ENCODE measurements at regions not wholly inside any gene's neighbourhood (a gene's known extent, or its start where the extent isn't known, plus 50 kb on each side); places are given as distances from the start of the nearest gene placed in this dataset.

DNA sequence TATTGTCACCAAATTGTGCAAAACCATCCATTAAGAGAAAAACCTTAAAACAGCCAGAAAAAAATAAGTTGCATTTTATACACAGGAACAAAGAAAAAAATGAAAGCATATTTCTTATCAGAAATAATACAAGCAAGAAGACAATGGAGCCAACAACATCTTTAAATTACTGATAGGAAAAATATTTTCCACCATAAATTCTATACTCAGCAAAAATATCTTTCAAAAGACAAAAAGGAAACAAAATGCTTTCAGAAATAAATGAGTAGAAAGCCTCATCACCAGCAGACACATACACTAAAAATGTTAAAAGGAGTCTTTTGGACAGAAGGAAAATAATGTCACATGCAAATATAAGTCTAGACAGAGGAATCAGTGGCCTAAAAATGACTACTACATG, 106.4 kb upstream of the TRIB2 start:
- ChIA-PET CTCF (interaction anchor here (1.0 kb wide), 1 partner anchor 33 kb away, joined by 3 read pairs; no protein-coding TSS in a partner anchor), POLR2A (no interaction called here)
- intact Hi-C loops (cut with micrococcal nuclease): no loop called here
- no peak for TF ChIP-seq CTCF (IDR thresholded peaks at IDR 0.05)
- Mint-ChIP-seq H3K27me3 (no peaks in the 10 kb centered on the region), H3K4me3 (no peak overlapping the region), H3K9me3 (peaks cover 2% of the 10 kb centered on the region), H3K27ac (no peak overlapping the region), H3K4me1 (ENCODE audit: low read depth) (peaks cover 16% of the 10 kb centered on the region), H3K36me3 (ENCODE audit: low read depth) (no peaks in the 10 kb centered on the region)
- no peak for ATAC-seq
- DNase-seq: no peak

DNA sequence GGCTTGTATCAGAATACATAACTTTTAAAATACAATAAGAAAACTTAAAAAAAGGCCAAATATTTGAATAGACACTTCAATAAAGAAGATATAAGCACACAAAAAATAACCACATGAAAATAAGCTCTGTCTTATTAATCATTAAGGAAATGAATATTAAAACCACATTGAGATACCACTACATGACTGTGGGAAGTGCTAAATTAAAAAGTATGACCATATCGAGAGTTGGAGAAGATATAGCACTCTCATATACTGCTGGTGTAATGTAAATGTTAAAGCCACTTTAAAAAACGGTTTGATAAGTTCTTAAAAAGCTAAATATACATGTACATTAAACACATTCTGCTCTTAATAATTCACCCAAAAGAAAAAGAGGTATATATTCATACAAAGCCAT, 104.6 kb upstream of the TRIB2 start:
- Mint-ChIP-seq H3K27me3 (no peaks in the 10 kb centered on the region), H3K9me3 (peaks cover 2% of the 10 kb centered on the region), H3K27ac (no peak overlapping the region), H3K36me3 (ENCODE audit: low read depth) (no peaks in the 10 kb centered on the region), H3K4me1 (ENCODE audit: low read depth) (peaks cover 19% of the 10 kb centered on the region), H3K4me3 (no peak overlapping the region)
- intact Hi-C loops (cut with micrococcal nuclease): no loop called here
- no peak for TF ChIP-seq CTCF (IDR thresholded peaks at IDR 0.05)
- ChIA-PET CTCF (interaction anchor here (1.2 kb wide), 2 partner anchors 13 to 202 kb away, joined by 3 read pairs; no protein-coding TSS in a partner anchor), POLR2A (no interaction called here)
- no peak for DNase-seq
- no peak for ATAC-seq

- H3K36me3 Mint-ChIP-seq (ENCODE audit: low read depth): no peaks in the 10 kb centered on the region
- H3K9me3 Mint-ChIP-seq: peaks cover 2% of the 10 kb centered on the region
- TF ChIP-seq CTCF (IDR thresholded peaks at IDR 0.05): no peak
- no peak overlapping the region for H3K27ac Mint-ChIP-seq
- no peak overlapping the region for H3K4me3 Mint-ChIP-seq
- peaks cover 19% of the 10 kb centered on the region for H3K4me1 Mint-ChIP-seq (ENCODE audit: low read depth)
- ATAC-seq (no peak), DNase-seq (no peak)
- CTCF ChIA-PET: interaction anchor here (0.6 to 1.3 kb wide), 4 partner anchors 10 to 203 kb away, joined by 3 to 4 read pairs (median 3); no protein-coding TSS in a partner anchor
- no peaks in the 10 kb centered on the region for H3K27me3 Mint-ChIP-seq
- intact Hi-C loops (cut with micrococcal nuclease): no loop called here
- POLR2A ChIA-PET: no interaction called here
Measured at GRCh38 chr2:12612671-12613070, 104.1 kb upstream of the TRIB2 start.

DNA sequence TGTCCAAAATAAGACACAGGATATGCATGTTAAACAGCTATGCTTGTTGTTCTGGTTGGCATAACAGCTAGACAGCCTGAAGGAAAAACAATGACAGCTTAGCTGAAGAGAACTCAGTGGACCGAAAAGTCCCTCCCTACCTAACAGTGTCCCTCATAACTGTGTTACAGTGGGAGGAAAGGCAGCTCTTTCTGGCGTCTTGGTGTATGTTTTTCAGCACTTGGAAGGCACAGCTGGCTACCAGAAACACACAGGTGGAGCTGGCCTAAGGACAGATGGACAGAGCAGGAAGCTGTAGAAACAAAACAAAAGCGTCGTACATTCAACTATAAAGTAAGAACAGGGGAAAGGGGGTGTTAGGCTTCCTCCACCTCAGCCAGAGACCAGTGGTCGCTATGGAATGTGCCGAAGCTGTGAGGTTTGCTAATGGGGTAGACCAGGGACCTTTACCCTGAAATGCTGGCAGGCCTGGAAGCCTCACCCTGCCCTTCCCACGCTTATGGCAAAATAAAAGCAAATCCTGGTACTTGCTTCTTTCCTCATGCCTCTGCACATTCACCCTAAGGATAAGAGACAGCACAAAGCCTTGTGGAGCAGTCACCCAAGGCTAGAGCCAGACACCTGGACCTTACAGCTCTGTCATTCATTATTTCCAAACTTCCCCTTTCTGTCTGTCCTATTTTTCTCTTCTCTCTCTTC, 103.5 kb upstream of the TRIB2 start:
- ATAC-seq: no peak
- H3K4me1 Mint-ChIP-seq (ENCODE audit: low read depth): peaks cover 15% of the 10 kb centered on the region
- no peak for DNase-seq
- peaks cover 2% of the 10 kb centered on the region for H3K9me3 Mint-ChIP-seq
- TF ChIP-seq CTCF (IDR thresholded peaks at IDR 0.05): no peak
- POLR2A ChIA-PET: no interaction called here
- H3K27ac Mint-ChIP-seq: no peak overlapping the region
- no peaks in the 10 kb centered on the region for H3K36me3 Mint-ChIP-seq (ENCODE audit: low read depth)
- CTCF ChIA-PET: interaction anchor here (0.6 to 1.3 kb wide), 4 partner anchors 11 to 204 kb away, joined by 3 to 4 read pairs (median 3); no protein-coding TSS in a partner anchor
- no peak overlapping the region for H3K4me3 Mint-ChIP-seq
- intact Hi-C loops (cut with micrococcal nuclease): no loop called here
- H3K27me3 Mint-ChIP-seq: no peaks in the 10 kb centered on the region

- Mint-ChIP-seq H3K36me3 (ENCODE audit: low read depth) (no peaks in the 10 kb centered on the region), H3K27ac (no peak overlapping the region), H3K27me3 (no peaks in the 10 kb centered on the region), H3K9me3 (no peaks in the 10 kb centered on the region), H3K4me3 (no peak overlapping the region), H3K4me1 (ENCODE audit: low read depth) (peaks cover 21% of the 10 kb centered on the region)
- ATAC-seq (no peak), DNase-seq (no peak)
- ChIA-PET CTCF (no interaction called here), POLR2A (no interaction called here)
- intact Hi-C loops (cut with micrococcal nuclease): no loop called here
- TF ChIP-seq CTCF (IDR thresholded peaks at IDR 0.05): no peak
Measured at GRCh38 chr2:12615509-12615908, 101.2 kb upstream of the TRIB2 start.

Data from activated CD8-positive, alpha-beta T cell treated with anti-CD3 and anti-CD28 coated beads for 36 hours (primary cell).